ENCODE measurements at regions not wholly inside any gene's neighbourhood (a gene's known extent, or its start where the extent isn't known, plus 50 kb on each side); places are given as distances from the start of the nearest gene placed in this dataset.

GRCh38 chr18:41767960-41768359 is 187.1 kb upstream of the PIK3C3 start:
- TF ChIP-seq, protein P1, sequence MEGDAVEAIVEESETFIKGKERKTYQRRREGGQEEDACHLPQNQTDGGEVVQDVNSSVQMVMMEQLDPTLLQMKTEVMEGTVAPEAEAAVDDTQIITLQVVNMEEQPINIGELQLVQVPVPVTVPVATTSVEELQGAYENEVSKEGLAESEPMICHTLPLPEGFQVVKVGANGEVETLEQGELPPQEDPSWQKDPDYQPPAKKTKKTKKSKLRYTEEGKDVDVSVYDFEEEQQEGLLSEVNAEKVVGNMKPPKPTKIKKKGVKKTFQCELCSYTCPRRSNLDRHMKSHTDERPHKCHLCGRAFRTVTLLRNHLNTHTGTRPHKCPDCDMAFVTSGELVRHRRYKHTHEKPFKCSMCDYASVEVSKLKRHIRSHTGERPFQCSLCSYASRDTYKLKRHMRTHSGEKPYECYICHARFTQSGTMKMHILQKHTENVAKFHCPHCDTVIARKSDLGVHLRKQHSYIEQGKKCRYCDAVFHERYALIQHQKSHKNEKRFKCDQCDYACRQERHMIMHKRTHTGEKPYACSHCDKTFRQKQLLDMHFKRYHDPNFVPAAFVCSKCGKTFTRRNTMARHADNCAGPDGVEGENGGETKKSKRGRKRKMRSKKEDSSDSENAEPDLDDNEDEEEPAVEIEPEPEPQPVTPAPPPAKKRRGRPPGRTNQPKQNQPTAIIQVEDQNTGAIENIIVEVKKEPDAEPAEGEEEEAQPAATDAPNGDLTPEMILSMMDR (IDR thresholded peaks at IDR 0.05) = no peak
- no peak for TF ChIP-seq POLR2A (IDR thresholded peaks at IDR 0.05)
